ENCODE measurements at regions not wholly inside any gene's neighbourhood (a gene's known extent, or its start where the extent isn't known, plus 50 kb on each side); places are given as distances from the start of the nearest gene placed in this dataset.
"Not testable (repeated sequence)": the region's sequence is repeated elsewhere in the genome, so short reads cannot be mapped to it uniquely, and the experiment has no call there.

DNA sequence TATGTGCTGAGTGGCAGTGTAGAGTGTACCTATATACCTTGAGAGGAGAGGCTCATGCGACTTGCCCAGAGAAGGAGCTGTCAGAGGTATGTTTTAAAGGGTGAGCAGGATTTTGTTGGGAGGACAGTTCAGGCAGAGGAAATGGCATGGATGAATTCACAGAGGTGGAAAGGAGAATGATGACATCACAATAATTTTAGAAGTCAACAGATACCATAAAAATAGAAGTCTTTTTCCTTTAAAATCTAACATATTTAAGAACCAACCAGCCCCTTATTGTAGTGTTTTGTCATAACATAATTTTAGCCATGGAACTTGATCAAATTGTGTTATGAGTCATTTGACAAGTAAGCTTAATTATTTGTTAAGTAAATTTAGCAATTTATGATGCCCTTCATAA is 538.1 kb upstream of the GYPC start:
- DNase-seq = no peak

DNA sequence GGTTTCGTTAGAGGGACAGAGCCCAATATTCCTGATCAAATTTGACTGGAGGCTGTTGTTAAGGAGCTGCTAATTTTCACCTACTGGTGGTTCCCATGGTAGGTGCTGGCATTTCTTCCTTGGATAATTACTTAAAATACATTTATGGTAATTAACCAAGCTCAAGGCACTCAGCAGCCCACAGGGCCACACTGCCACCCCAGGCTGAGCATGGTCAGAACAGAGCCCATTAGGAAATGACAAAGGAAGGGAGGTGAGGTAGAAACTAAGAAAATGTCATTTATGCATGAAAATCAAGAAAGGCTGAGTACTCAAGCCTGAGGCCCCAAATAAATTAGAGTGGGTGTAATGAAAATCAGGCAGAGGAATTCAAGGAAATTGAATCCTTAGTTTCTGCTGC is 510.2 kb upstream of the GYPC start:
- DNase-seq = no peak

DNA sequence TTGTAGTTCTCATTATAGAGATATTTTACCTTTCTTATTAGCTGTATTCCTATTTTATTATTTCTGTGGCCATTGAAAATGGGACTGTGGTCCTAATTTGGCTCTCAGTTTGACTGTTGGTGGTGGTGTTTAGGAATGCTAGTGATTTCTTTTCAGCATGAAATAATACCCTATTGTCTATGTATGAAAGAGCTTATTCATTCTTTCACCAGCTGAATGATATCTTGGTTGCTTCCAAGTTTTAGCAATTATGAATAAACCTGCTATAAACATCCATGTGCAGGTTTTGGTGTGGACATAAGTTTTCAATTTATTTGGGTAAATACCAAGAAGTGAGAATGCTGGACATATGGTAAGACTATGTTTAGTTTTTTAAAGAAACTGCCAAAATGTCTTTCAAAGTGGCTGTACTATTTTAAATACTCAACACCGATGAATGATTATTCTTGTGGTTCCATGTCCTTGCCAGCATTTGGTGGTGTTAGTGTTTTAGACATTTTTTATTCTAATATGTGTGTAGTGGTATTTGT is 501.6 kb upstream of the GYPC start:
- no peak for DNase-seq

DNA sequence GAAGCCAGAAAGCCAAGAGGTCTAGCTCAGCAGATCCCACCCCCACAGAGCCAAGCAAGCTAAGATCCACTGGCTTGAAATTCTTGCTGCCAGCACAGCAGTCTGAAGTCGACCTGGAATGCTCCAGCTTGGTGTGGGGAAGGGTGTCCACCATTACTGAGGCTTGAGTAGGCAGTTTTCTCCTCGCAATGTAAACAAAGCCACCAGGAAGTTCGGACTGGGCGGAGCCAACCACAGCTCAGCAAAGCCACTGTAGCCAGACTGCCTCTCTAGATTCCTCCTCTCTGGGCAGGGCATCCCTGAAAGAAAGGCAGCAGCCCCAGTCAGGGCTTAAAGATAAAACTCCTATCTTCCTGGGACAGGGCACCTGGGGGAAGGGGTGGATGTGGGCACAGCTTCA is 495.0 kb upstream of the GYPC start:
- not testable (repeated sequence) for DNase-seq

DNA sequence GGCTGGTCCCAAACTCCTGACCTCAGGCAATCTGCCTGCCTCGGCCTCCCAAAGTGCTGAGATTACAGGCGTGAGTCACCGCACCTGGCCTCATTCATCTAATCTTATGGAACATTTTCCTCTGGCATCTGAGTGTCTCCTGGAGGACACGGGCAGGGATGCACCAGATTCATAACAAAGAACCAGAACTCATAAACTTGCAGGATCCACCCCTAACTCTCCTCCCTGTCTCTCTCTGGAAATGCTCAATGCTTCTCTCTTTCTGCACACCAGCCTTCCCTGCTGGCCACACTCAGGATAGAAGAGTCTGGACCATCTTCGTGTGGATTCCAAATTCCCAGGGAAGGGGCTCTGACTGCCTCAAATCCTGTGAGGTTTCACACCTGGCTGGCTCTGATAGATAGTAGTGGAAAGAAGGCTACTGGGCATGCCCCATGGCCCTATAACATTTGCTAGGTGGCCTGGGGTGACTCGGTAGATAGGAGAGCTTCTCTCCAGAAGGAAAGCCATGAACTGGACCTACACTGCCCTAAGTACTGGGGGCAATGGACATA is 483.2 kb upstream of the GYPC start:
- DNase-seq = no peak

DNA sequence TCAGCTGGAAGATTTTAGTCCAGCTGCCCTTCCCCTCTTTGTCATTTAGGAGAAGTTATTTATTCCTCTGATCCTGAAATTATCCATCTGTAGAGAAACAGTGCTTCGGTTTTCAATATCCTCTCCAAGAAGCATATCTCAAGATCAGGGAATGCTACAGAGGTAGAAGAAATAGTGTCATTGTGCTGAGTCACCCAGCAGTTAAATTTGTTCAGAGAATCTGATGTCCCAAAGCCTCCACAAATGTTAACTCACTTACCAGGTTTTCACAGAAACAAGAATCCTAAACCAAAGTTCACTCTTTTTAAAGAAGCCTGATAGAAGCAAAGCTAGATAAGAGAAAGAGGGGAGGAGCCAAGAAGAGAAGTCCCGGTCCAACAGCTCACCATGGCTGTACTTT is 480.7 kb upstream of the GYPC start:
- no peak for DNase-seq

DNA sequence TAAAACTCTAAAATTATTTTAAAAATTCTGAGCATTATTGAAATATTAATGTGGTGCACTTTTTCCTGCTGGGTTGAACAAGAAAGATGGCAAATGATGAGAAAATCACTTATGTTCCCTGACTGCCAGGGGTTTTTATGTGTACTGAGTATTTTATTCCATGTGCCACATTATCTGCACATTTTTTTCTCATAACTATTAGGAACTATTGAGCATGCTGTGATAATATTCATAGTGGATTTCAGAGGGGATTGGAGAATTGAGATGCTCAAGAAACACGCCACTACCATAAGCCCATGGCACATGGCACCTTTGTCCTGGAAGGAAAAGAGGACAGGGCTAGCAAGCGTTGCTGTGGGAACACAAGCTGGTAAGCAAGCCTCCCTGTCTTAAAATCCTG is 478.5 kb upstream of the GYPC start:
- no peak for DNase-seq

DNA sequence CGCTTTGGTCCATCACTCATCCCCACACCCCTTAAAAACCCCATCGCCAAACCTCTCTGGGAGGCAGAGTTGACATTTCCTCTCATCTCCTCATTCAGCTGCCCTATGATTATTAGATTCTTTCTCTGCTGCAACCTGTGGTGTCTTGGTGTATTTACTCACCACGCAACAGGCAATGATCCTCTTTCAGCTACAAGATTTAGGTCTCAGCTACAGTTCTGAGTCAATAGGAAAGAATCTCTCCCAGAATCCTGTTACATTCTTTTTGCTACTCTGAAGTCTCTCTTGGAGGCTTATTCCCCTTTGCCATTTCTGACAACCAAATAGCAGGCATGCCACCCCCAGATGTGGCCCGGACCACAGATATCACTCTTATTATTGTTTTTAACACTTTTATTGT is 468.3 kb upstream of the GYPC start:
- DNase-seq = no peak

DNA sequence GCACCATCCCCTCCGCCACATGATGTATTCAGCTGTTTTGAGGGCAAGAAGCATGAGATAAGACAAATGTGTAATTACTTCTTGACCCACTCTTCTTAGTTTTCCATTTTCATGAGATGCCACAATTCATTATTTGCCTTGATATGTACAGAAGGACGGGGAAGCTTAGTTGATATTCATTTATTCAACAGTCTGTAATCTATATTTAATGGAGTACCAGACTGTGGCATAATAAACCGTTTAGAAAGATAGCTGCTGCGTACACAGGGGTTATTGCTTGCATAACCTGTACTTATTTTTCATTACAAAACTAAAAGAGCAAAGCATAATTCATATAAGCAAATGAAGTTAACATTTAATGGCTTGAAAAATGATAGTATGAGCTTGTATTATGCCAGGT is 466.4 kb upstream of the GYPC start:
- DNase-seq = no peak

DNA sequence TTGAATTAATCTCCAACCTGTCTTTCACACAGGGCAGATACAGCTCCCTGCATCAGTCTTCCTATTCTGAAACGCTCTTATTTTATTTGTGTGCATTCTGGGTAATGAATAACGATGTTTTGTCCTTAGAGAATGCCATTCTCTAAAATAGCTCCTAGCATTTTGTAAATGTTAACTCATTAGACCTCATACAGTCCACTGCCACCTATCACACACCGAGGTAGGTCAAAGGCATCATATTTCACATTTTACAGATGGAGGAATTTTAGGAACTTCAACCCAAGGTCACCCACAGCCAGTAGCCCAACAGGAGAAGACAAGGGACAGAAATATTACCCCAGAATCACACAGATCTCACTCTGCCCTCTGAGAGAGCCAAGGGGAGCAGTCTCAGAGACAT is 455.4 kb upstream of the GYPC start:
- DNase-seq = no peak

DNA sequence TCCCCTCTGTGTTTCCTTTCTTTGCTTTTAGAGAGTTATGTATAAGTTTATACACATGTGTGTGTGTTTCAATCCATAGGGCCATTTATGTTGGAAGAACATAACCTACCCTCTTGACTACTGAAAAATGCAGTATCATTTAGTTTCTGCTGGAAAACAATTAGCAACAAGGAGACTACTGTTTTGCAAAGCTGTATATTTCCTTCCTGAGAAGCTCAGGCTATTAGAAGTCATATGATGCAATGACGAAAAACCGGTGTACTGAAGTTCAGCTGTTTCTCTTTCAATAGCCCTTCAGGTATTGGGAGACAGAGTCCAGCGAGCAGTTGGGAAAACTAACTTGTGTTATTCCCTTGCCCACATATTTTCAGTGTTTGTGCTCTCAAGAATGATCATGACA is 447.7 kb upstream of the GYPC start:
- no peak for DNase-seq

DNA sequence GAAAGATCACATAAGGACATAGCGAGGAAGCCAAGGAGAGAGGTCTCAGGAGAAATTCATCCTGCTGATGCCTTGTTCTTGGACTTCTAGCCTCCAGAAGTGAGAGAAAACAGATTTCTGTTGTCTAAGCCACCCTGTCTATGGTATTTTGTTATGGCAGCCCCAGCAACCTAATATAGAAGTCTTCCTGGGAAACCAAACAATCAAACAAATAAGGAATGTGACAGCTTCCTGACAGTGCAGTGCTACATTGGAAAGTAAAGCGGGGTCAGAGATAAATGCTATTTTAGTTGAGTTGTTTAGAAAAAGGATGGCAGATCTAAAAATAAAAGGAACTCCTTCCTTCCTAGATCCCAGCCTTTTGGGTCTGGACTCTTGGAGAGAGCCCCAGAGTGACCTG is 443.2 kb upstream of the GYPC start:
- no peak for DNase-seq

DNA sequence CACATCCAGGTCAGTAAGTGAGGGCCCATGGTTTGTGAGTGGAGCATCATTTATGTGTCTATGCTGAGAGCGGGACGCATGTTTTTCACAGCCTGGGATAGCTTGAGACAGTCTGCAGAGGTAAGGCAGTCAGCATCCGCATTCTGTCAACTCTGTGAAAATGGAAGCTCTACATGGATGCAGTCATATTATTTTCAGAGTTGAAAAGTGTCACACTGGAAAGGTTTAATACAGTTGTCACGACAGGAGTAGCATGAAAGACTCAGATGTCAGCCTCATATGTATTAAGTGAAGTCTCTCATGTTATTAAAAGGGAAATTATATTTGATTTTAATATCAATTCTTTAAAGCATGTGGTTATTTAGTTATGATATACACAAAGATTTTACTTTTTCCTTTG is 436.9 kb upstream of the GYPC start:
- no peak for DNase-seq

DNA sequence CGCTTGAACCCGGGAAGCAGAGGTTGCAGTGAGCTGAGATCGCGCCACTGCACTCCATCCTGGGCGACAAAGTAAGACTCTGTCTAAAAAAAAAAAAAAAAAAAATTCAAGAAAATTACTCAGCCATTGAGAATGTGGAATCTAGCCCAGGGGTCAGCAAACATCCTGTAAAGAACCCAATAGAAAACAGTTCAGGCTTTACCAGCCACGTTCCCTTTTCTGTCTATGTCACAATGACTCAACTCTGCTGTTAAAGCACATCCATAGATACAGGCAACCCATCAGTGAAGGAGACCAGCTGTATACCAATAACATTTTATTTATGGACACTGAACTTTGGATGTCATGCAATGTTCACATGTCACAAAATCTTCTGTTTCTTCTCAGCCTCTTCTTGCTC is 435.6 kb upstream of the GYPC start:
- no peak for DNase-seq

DNA sequence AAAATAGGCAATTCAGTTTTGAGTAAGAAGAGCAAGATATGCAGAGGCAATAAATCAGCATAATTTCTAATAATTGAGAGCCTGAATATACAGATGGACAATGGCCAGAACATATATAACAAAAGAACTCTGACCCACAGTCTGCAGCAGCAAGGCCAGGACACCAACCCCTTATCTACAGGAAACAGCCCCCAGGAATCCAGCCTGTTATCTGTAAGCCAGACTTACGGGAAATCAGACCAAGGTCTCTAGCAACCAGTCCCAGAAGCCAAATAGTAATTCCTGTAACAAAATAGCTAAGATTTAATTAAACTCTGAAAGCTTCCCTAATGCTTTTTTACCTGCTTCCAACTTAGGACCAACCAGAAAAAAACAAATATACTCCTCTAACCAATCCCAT is 434.5 kb upstream of the GYPC start:
- DNase-seq = no peak

DNA sequence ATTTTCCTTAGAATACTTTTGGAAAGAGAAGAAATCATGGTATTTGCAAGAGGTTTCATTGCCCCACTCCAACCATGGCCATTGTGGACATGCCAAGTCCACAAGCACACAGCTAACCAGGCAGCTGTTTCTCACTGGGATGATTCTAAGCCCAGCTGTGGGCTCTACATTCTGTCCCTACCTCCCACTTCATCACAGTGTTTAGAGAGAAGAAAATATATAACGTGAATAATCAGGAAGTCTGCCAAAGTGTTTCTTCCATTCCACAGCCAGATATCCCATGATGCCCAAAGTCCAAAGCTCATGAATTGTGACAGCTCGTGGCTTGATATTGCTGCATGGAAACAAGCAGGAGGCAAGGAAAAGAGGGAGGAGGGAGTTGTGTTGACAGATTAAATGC is 433.7 kb upstream of the GYPC start:
- DNase-seq = no peak

DNA sequence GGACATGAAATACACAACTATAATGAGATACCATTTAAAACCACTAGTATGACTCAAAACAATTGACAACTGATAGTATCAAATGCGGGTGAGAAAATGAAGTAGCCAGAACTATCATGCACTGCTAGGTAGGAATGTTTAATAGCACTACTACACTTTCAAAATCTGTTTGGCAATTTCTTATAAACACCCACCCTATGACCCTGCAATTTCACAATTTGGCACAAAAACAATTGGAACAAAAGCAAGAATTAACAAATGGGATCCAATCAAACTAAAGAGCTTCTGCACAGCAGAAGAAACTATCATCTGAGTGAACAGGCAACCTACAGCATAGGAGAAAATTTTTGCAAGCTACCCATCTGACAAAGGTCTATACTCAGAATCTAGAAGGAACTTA is 431.2 kb upstream of the GYPC start:
- DNase-seq = no peak

DNA sequence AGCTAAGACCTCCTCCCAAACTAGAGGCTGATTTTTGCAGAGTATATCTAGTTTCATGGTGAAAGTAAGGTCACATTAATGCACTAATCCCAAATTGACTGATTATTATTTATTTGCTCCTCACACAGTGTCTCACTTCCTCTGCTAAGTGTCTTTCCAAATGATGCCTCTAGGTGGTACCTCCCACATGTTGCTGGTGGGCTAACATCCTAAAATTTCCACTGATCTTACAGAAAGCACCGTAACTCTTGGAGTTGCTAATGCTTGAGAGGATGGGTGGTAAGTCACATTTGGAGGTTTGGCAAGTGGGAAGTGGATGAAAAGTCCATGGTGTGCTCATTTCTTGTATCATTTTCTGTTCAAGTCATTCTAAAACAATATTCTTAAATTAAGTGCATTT is 428.7 kb upstream of the GYPC start:
- DNase-seq = no peak

DNA sequence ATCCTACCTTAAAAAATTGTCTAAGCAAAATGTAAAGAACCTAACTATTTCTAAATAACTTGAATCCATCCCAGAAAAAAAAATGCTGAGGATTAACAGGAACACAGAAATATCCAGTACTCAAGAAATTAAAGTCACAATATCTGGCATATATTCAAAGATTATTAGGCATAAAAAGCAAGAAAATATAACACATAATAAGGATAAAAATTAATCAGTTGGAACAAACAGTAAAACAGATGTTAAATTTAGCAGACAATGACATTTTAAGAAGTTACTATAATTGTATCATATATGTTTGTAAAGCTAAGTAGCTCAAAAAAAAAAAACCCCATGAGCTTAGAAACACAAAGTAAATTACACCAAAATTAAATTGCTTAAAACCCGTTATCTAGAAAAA is 427.4 kb upstream of the GYPC start:
- no peak for DNase-seq

DNA sequence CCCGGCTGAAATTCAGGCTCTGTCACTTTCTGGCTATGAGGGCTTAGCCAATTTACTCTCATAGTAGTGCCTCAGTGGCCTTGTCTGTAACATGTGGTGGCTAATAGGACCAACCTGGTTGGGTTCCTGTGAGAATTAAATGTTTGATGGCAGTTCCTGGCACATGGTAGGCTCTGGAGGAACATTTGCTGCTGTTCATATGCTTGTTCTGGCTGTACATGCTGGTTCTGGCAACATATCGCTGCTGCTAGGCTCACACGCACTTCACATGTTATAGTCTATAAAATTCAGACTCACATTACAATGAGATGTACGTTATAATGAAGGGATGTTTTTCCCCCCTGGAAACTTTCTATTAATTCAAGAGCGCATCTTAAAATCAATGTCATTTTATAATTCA is 417.7 kb upstream of the GYPC start:
- no peak for DNase-seq

DNA sequence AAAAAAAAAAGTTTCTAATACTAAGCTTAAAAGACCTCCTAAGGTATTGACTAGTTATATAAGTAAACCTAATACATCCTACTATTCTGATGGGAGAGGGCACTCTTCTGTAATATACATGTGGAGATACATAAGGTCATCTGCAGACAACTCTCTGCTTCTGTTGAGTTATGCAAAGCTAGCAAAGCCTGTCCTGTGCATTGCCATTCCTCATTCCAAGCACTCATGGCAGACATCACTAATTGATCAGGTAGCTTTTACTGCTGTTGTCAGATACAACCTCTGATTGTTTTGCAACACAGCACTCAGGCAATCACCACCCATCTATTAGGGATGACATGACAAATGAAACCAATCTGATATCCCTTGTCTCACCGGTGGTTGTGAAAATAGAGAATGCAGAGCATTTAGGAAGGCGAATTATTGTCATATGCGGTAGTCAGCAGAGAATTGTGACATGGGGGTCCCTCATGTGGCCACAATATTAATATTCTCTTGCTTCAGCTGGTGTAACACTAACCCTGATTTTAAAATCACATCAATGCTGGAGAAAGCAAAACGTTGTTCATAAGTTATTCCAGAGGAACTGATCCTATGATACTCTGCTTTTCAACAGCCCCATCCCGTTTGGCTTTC is 416.5 kb upstream of the GYPC start:
- DNase-seq = no peak

DNA sequence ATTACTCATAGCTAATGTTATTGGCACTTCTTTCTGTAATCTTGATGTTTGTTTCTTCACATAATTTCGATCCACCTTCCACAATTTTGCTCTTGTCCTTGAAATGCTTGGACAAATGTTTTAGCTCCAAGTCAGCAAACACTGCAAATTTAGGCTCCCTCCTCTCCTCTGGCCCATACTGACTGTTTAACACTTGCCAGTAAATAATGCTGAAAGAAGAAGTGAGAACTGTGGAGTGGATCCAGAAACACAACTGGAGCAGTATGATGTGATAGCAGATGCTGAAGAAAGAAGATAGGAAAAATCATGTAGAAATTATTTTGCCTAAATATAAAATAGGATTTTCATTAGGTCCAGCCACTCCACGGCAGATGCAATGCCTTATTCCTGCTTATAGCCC is 415.0 kb upstream of the GYPC start:
- DNase-seq = no peak

DNA sequence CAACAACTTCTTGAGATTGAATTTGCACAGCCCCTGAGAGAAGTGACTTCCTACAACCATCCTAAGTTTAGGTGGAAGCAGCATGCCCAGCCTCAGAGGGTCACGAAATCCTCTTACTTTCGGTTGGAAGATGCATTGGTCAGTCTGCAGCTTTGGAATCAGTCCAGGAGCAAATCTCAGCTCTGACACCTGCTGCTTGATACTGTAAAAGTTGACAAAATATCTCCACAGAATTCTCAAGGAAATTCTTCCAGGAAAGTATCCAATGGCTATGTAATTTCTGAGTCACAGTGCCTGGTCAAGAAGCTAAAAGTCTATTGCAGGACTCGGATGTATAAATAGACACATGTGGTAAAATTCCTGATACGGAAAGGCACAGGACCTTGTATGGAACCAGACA is 414.5 kb upstream of the GYPC start:
- no peak for DNase-seq

DNA sequence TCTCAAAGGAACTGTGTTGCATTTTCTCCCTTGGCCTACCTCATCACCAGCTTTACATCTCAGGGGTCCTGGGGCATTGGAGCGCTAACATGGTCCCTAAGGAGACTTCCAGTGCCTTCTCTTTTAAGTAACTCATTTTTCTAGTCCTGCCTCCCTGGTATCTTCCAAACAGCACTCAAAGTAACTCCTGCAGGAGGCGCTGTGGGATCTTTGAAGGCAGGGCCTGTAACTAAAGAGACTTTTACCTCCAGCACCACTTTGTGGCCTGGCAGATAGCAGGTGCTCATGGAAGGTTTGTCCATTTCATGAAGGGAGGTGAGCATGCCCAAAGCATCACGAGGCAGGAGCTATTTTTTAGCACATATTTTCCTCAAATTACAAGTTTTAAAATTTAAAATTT is 411.0 kb upstream of the GYPC start:
- DNase-seq = no peak

DNA sequence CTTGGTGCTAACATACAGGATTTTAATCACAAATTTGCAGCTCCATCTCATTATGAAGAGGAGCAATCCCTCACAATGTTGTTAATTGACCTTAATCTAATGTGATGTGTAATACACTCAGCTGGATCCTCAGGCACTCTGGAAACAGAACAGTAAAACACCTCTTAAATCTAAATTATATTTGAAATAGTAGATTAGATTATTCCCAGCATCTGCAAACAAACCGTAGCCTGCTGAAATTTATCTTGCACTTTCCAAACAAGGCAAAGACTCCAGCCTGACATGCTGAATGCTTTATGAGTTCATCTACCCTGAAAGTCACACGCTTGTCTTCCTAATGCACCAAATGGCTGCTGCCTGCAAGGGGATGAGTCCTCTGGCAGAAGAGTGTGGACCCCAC is 402.3 kb upstream of the GYPC start:
- no peak for DNase-seq
